Activated CD8-positive, alpha-beta memory T cell treated with anti-CD3 and anti-CD28 coated beads for 48 hours (primary cell): ENCODE measurements at regions not wholly inside any gene's neighbourhood (a gene's known extent, or its start where the extent isn't known, plus 50 kb on each side); places are given as distances from the start of the nearest gene placed in this dataset.

Experiments used
- DNase-seq, 3 experiments: peaks; one replicate each; pipeline ENCODE4 v3.0.0-alpha.2; 2020; ENCODE audit warnings: low read depth in 2 of 3, low spot score in 2 of 3

DNA sequence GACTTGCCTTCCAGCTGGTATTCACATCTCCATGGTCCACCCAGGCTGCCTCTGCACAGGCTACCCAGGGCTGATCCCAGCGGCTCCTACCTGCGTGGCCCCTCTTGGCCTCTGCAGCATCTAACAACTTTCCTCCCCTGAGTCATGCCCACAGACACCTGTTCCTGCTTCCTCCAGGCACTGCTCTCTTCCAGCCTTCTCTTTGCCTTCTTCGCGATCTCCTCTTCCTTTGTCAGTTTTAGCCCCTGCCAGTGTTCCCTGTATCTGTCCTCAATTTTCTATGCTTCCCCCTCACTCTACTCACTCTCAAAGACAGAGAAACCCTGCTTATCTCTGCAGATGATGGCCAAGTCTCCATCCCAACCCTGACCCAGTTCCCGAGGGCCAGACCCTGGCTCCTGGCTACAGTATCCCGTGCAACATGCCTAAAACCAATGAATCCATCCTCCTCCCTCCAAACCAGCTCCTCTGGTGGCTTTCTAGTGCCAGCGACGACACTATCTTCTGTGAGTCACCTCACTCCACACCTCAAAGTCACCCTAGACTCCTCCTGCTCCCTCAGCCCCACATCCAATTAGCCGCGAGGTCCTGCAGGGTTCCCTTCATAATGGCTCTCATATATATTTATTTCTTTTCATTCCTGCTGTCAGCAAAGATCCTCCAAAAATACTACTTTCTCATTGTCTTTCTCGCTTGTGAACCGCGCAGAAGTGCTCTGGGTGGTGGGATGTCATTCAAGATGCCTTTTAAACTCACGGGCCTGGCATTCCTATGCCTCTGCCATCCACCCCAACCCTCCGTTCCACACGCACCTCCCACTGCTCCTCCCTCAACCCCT, 259.2 kb downstream of the TOMM20 start:
- DNase-seq, result no peak

DNA sequence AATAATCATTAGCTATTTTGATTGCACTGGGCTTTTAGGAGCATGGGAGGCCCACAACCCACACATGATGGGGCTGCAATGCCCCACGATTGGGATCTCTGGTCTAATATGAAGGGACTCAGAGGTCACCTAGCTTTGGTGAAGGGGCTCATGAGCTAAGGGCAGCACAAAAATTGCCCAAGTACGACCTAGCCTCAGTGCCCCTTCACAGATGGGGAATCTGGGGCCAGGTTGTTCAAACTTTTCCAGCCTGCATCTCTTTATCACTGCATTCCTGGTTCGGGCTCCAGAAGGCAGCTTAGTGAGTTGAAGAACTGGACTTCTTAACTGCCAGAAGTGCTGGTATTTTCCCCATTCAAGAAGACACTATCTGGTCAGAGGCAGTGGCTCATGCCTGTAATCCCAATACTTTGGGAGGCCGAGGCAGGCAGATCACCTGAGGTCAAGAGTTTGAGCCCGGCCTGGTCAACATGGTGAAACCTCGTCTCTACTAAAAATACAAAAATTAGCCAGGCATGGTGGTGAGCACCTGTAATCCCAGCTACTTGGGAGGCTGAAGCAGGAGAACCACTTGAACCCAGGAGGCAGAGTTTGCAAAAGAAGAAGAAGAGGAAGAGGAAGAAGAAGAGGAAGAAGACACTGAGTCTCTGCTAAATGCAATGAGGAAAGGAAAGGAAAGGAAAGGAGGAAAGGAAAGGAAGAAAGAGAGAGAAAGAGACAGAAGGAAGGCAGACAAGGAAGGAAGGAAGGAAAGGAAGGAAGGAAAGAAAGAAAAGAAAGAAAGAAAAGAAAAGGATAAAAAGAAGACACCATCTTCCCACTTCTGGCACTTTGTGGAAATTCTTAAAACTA, 258.5 kb upstream of the IRF2BP2 start:
- DNase-seq, result no peak

DNA sequence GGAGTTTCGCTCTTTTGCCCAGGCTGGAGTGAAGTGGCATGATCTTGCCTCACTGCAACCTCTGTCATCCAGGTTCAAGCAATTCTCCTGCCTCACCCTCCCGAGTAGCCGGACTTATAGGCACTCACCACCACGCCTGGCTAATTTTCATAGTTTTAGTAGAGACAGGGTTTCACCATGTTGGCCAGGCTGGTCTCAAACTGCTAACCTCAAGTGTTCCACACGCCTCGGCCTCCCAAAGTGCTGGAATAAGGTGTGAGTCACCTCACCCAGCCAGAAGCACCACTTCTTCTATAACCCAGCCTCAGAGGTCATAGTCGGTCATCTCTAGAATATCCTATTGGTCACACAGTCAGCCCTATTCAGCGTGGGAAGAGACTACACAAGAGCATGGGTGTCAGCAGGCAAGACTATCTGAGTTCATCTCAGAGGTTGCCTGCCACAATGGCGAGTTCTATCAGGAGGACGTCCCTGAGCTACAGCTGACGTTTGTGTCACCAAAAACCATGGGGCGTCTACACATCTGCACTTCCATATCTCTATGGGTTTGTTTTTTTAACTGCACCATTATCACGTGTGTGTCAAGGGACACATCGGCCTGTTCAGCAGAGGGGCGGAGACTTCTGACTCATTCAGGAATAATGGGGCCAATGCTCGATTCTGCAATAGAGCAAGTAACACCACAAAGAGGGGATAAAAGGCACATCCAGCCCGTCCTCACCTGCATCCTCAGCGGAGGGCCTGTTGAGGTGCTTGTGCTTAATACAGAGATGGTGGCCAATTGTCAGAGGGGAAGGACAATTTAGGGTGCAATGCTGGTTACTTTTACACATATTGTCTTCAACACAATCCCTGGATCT, 256.3 kb upstream of the IRF2BP2 start:
- DNase-seq, result no peak

DNA sequence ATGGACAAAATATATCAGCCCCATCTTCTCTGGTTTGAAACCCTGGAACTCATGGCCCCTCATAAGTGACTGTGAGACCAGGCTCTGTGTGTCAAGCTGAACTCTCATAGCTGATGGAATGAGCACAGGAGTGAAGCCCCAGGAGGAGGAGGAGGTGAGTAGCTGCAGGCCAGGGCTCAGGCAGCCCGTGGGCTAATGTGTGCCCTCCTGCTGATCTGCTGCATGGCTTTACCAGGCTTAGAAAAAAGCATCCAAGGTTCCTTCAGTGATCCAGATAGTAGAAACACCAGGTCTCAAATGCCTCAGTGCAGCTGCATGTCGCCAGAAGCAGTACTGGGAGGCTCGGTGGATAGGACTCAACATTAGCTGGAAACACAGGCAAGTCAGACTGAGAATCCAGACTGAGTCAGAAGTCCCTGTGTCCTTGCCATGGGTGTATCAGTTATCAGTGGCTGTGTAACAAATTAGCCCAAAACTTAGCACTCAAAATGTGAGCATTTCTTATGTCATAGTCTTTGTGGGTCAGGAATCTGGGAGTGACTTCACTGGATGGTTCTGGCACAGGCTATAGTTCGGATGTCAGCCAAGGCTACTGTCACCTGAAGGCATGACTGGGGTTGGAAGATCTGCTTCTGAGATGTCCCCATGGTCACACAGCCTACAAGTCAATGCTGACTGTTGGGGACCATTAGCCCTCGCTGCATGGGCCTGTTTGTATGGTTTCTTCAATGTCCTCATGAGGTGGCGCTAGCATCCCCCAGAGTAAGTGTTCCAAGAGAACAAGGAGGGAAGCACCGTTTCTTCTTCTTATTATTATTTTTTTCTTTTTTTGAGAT, 255.4 kb upstream of the IRF2BP2 start:
- no peak for DNase-seq

DNA sequence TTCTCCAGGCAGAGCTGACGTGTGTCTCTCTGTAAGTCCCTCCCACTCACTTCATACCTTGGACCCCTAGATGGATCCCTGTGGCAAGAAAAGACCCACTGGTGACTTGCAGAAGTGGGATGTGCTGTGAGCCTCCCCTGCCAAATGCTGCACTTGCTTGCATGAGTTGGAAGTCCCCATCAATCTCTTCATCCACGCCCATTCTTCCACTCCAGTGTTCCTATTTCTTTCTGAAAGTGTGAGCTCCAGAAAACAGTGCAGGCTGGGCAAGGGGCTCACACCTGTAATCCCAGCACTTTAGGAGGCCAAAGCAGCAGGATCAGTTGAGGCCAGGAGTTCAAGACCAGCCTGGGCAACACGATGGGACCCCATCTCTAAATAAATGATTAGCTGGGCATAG, 254.1 kb upstream of the IRF2BP2 start:
- DNase-seq, result no peak

DNA sequence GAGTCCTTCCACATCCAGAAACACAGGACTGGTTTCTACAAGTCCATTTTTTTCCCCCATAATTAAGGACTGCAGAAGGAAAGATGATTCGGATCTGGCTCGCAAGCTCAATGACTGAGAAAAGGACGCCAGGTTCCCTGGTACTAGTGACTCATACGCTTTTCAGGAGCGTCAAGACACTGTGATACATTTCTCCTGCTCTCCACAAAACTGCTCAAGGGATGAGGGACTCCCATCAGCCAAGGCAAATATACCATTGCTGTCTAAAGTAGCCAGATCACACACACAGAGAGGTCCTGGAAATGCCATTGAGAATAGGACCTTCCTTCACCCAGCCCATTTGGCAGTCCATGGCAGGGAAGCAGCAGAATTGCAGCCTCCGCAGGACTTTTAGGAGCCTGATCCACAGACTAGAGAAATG, 253.6 kb upstream of the IRF2BP2 start:
- DNase-seq, result no peak

DNA sequence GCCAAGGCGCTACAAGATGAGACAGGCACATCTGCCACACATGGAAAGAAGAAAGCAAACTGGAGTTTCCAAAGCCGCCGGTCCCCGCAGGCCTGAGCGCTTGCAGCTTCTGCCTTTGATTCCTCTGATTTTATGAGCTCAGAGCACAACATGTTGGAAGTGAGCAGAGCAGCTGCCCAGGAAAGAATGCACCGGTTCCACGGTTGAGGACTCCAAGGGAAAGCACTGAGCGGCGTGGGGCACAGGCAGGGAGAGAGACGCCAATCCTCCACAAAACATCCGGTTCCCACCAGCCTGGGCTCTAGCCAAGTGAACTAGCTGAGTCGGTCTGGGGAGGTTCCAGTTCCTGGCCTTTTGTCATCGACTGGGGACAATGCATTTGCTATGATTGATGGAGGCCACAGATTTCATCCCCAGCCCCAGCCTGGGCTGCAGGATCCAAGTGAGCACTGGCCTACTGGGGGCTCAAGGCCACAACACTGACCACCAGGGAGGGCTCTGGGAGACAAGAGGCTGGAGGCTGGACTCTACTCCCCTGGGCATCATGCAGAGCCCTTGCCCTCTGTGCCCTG, 253.1 kb upstream of the IRF2BP2 start:
- no peak for DNase-seq

DNA sequence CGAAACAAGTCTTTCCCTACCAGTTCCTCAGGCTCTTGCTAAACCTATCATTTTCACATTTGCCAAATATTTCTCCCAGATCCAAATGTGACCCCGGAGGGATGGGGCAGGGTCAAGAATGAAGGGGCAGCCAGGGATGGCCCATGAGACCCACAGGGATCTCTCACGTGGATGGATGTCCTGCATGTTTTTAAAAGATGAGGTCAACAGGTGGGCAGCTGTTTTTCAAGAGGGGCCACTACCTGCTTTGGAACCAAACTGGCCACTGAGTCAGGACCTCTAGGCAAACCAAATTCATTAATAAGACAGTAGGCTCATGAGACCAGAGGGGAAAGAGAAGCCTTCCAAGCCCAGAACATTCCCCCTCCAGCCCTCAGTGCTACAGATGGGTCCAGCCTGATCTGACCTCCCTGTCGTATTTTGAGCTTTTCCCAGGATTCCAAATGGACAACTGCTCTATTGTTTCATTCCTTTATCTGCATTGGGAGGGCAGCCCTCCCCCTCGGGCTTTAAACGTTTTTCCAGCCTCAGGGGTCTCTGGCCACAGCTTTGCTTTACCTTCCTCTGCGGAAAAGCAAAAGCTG, 252.5 kb upstream of the IRF2BP2 start:
- DNase-seq, result no peak

DNA sequence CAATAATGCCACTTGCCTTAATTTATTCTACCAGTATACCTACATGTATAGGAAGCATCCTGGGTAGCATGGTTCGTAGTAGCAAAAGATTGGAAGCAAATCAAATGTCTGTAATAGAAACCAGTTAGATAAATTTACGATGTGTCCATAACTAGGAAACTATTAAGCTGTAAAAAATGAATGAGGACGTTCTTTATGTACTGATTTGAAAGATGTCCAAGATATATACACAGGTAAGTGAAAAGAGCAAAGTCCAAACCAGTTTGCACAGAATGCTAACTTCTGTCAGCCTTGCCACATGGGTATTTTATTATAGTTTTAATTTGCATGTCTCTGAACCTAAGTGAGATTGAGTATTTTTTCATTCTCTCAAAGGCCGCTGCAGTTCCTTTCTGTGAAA, 251.8 kb upstream of the IRF2BP2 start:
- DNase-seq, result no peak

DNA sequence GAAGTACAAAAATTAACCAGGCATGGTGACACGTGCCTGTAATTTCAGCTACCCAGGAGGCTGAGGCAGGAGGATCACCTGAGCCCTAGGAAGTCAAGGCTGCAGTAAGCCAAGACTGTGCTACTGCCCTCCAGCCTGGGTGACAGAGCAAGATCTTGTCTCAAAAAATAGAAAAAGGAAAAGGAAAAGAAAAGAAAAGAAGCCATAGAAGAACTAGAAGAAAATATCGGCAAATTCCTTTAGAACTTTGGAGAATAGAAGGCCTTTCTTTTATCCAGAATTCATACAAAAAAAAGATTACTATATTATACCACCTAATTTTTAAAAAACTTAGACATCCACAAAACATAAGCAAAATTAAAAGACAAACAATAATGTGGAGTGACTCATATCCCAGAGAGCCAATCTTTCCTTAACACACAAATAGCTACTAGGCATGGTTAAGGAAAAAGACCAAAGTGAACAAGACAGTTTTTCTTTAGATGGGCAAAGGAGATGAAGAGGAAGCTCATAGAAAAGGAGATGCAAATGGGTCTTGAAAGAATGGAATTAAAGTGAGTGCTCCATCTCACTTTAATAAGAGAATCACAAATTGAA, 251.1 kb upstream of the IRF2BP2 start:
- DNase-seq, result no peak

DNA sequence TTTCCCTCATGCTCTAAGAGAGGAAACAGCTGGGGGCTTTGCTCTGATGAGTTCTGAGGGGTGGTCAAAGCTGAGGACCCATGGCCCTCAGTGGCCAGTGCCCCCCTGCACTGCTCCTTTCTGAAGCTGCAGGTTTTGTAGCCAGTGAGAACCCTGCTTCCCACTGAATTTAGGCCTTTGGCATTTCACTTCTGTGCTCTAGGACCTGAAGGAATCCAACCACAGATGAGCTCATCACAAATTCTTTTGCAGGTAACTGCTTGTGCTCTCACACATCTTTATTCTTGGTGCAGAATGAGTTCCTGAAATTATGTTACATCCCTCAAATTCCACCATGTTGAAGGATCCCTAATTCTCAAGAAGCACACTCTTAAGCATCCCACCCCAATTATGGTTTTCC, 248.7 kb upstream of the IRF2BP2 start:
- DNase-seq, result no peak

DNA sequence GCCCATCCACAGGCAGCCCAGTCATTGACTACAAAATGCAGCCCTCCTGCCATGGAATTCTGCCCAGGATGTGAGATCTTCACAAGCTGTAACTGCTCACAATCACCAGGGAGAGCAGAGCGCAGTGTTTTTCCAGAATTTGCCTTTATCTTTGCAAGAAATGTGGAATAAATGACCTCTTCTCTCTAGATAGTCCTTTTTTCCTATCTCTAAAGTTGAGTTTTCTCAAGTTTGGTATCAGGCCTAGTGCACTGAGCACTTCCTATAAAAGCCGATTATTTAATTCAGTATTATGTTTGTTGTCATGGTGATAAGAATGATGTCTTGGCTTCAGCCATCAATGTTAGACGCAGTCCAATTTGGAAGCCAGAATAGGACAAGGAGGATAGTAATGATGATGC, 246.9 kb upstream of the IRF2BP2 start:
- DNase-seq, result no peak

DNA sequence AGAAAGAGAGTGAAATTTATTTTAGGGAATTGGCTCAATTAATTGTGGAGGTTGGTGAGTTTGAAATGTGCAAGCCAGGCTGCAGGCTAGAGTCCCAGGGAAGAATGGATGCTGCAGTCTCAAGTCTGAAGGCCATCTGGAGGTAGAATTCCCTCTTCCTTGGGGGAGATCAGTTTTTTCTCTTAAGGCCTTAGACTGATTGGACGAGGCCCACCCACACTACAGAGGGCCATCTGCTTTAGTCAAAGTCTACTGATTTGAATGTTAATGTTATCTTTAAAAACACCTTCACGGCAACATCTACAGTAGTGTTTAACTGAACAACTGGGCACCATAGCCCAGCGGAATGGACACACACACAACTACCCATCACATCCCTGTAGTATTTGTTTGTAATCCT, 245.9 kb upstream of the IRF2BP2 start:
- no peak for DNase-seq

DNA sequence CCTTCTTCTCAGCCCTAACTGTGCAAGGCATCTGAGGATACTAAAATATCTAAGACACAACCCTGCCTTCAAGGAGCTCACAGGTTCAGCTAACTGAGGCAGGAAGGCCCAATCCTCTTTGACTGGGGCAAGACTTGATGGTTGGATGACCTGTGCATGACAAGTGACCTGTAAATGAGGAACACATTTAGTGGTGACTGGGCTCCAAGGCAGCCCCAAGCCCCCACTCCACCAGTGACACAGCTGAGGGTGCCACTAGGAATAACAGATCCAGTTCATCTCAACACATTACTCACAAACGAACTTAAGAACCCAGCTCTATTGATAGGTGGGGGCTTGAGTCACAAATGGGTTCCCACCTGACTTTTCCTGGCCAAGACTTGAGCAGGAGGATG, 244.7 kb upstream of the IRF2BP2 start:
- DNase-seq, result no peak

DNA sequence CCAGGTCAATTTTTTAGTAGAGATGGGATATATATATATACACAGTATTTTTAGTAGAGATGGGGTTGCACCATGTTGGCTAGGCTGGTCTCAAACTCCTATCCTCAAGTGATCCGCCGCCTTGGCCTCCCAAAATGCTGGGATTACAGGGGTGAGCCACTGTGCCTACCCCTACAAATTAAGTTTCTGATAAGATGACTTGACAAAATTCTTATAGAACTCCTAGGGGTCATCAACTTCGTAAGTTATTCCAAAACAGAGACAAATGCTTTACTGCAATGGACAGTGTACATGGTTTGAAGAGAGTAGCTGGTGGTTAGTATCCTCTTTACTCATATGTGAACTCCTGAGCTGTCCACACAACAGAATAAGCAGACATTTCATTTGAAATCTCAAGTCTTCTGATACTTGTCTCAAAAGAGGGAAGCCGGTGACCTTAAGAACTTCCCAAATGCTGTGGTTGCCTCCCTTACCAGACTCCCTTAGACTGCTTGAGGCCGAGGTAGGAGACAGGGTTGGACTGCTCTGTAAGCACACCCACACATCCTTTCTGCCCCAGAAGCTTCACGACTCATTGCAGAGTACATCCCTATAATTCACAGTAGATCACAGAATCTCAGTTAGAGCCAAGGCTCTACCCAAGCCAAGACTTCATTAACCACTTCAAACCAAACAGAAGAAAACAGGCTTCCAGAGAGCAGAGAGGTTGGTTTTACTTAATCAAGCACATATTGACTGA, 244.1 kb upstream of the IRF2BP2 start:
- DNase-seq, result no peak

DNA sequence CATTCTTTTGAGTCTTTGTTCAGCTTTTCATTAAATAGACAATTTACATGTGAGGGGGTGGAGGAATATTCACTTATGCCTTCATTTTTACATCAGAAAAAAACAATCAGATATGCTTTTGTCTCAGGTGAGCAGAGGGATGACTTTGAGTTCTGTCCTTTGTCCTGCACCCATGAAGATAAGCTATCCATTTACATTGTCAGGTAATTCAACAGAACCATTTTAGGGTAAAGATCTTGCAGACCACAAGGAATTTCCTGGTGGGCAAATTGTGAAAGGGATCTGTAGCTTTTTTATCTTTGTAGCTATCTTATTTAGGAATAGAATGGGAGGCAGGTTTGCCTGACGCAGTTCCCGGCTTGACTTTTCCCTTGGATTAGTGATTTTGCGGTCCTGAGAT, 242.7 kb upstream of the IRF2BP2 start:
- DNase-seq, result no peak

DNA sequence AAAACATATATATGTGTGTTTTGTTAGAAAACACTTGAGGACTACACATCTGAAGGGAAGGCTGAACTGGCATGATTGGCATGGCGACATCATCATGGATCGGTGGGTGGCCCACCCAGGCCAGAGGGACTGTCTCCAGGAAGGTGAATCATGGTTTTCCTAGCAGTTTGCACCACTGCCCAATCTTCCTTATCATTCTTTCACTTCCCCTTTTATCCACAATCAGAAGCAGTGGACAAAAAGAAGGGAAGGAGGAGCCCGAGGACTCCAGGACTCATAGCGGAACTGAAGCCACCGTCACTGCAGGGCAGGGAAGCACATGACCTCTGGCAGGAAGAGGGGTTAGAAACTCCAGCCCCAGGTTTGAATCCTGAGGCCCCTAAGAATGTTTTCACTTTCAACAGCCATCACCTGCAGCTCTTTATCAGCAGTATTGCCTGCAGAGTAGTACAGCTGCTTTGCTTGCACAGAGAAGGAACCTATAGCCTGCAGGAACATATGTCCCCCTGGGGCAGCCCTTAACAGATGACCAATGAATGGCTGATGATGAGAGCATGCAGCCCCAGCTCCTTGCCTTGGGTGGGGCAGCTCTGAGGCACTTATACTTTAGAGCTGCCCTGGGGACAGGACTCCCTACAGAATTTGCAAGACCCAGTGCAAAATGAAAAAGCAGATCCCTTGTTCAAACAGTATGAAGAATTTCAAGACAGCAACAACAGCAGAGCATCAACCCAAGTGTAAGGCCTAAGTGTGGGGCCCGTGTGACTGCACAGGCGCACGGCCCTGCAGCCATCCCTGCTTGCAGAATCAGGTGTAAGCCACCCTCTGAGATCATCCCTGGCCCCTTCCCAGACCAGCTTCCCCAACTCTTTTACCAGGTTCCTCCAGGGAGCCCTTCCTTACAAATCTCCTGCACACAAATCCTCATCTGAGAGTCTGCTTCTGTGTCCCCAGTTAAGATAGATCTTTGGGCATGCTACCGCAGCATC, 241.8 kb upstream of the IRF2BP2 start:
- no peak for DNase-seq

DNA sequence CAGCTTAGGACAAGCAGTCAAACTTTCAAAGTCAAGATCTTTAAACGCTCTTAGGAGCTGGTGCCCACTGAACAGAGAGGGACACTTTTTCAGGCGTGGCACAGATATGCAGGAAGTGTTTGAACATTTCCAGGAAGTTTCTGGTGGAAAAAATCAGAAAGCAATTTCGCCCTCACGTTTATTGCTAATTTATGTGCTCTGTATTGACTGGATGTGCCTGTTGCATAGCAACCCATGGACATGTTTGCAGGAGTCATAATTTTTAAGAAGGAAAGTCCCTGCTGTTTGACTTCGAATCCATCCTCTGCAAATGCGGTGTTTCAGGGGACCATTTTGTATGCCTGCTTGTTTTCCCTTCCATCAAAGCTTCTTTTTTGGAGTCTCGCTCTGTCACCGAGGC, 239.9 kb upstream of the IRF2BP2 start:
- DNase-seq, result no peak
